ENCODE measurements at regions not wholly inside any gene's neighbourhood (a gene's known extent, or its start where the extent isn't known, plus 50 kb on each side); places are given as distances from the start of the nearest gene placed in this dataset.
"Not testable (repeated sequence)": the region's sequence is repeated elsewhere in the genome, so short reads cannot be mapped to it uniquely, and the experiment has no call there.

- not testable (repeated sequence) for TF ChIP-seq CTCF, POLR2A (IDR thresholded peaks at IDR 0.05)
Measured at GRCh38 chr2:149855859-149856258, 268.3 kb upstream of the MMADHC start.

Data from esophagus squamous epithelium (tissue), 4 donors.